Esophagus muscularis mucosa (tissue), 4 donors: ENCODE measurements at regions not wholly inside any gene's neighbourhood (a gene's known extent, or its start where the extent isn't known, plus 50 kb on each side); places are given as distances from the start of the nearest gene placed in this dataset.

ENCODE experiments used
- DNase-seq: peaks from one replicate; pipeline ENCODE4 v3.0.0-alpha.2; 2017; ENCODE audit errors: extremely low spot score
- H3K27ac ChIP-seq, 4 donors: fragments of 200-600 bp; sonication (generic); replicated peaks in 1 of 4; 1 replicate in 3 of 4; 2 replicates in 1 of 4; pipeline ENCODE4 v1.5.1; 2016 to 2019; ENCODE audit warnings: mild to moderate bottlenecking in 1 of 4
- H3K27me3 ChIP-seq, 4 donors: fragments of 200-600 bp; sonication (generic); one replicate each; pipeline versions ENCODE4 v1.5.1 to v1.6.0; 2016 to 2019
- H3K36me3 ChIP-seq, 4 donors: fragments of 200-600 bp; sonication (generic); one replicate each; pipeline ENCODE4 v1.5.1; 2016 to 2019
- H3K4me1 ChIP-seq, 4 donors: fragments of 200-600 bp; sonication (generic); one replicate each; pipeline ENCODE4 v1.5.1; 2016 to 2019
- H3K4me3 ChIP-seq, 4 donors: fragments of 200-600 bp; sonication (generic); 1 replicate in 2 of 4; 2 replicates in 2 of 4; pipeline ENCODE4 v1.5.1; 2016 to 2019; ENCODE audit warnings: mild to moderate bottlenecking in 4 of 4, moderate library complexity in 1 of 4
- H3K9me3 ChIP-seq, 4 donors: fragments of 200-600 bp; sonication (generic); 1 replicate in 3 of 4; 2 replicates in 1 of 4; pipeline ENCODE4 v1.5.1; 2016 to 2019
- EP300 ChIP-seq: sonication (generic); formaldehyde crosslinking; IDR thresholded peaks from one replicate; pipeline ENCODE4 v1.6.1; 2017; ENCODE audit warnings: antibody characterized with exemption
- POLR2A ChIP-seq: fragments of 450-650 bp; IDR thresholded peaks from one replicate; pipeline ENCODE4 v1.6.1; 2017; ENCODE audit warnings: antibody characterized with exemption, moderate library complexity, mild to moderate bottlenecking, low read depth
- POLR2AphosphoS5 ChIP-seq, 2 donors: sonication (generic); formaldehyde crosslinking; IDR thresholded peaks; one replicate each; pipeline ENCODE4 v1.6.1; 2017; ENCODE audit warnings: antibody characterized with exemption in 2 of 2
- WGBS: methylation state at CpG from one replicate; pipeline ENCODE4 v1.1.5; 2018; 5-methylcytosine and 5-hydroxymethylcytosine counted together
- intact Hi-C: fragments of 100-400 bp; cut with DNase I; formaldehyde crosslinking; loops from one replicate; pipeline ENCODE4 v1.15.1; 2023
- TF ChIP-seq, protein P1 (sequence below), 3 experiments: fragments of 200-600 bp in 2 of 3; fragments of 450-650 bp in 1 of 3; sonication (generic) in 2 of 3; IDR thresholded peaks; one replicate each; pipeline ENCODE4 v1.5.1; 2017 to 2019; ENCODE audit warnings: antibody characterized with exemption in 3 of 3, mild to moderate bottlenecking in 2 of 3, moderate library complexity in 1 of 3

DNA sequence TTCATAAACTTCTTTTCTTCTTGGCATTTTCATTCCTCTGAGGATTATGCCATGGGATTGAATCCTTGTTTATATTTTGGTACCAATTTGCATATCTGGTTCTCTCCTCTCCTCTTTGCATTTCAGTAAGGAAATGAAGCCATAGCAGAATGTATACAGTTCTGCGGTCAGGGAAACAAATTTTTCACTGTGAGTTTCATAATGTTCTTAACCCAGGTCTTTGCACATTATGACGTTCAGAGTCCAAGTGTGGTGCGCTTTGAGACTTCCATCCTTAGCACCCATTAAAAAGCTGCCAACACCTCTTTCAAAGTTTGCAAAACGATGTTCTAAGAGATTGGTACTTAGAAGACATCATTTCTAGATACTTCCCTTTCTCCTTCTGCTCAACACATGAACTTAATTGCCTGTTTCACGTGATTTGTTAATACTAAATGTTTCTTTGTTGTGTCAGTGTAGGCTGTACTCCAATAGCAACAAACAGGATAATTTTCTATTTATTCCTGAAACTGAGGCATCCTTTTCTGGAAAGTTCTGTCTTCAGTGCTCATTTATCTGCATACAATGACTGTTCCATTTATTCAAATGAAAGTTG lies 953.1 kb upstream of the NR2F2 start:
- Histone ChIP-seq H3K36me3 (no peaks in the 10 kb centered on the region), H3K4me1 (no peaks in the 10 kb centered on the region), H3K9me3 (no peaks in the 10 kb centered on the region), H3K27me3 (no peaks in the 10 kb centered on the region), H3K27ac (no peak overlapping the region), H3K4me3 (no peak overlapping the region)
- intact Hi-C loops, result no loop called here
- WGBS, result 79% methylated on average over 5 of the region's 5 CpGs
- TF ChIP-seq EP300 (no peak), POLR2A (no peak)
- no peak for DNase-seq

DNA sequence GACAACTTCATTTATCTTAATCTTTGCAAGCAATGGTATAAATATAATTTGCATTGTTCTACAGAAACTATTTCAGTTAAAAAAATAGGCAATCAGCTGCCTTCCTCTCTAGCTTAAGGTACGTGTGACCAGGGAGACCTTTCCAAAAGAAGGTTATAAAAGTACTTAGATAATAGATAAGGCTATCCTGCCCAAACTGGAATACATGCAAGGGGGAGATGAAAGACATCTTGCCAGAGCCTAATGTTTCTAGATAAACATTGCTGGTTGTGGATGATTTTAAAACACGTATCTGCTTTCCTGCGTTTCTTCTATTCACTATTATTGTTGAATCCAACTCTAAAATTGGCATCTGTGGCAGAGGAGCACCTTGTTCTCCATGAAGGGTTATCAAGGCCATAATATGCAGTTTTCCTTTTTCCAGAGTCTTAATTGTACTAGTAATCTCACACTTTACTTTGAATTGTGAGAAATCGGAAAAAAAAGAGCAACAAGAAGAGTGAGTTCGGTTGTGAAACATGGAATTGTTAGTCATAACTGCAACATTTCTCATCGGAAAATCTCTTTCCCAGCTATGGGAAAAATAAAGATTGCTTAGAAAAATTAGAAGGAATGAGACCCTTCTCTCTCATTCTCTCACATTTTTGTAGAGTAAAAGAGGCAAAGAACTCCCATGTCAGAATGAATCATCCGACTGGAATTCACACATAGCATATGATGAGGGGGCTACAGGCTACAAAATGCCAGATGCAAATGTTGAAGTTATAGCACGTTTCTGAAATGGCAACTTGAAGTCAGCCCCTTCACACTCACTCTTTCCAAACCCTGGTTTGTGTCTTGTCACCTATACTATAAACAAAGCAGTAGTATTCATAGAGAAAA lies 936.1 kb upstream of the NR2F2 start:
- Histone ChIP-seq H3K4me1 (peaks cover 0 to 17% (median 13%) of the 10 kb centered on the region in 4 donors), H3K36me3 (no peaks in the 10 kb centered on the region), H3K27ac (peak overlapping the region; percentile 17 to 54 (median 24)), H3K27me3 (no peaks in the 10 kb centered on the region), H3K9me3 (peaks cover 0 to 9% (median 0%) of the 10 kb centered on the region in 4 donors), H3K4me3 (peak overlapping the region in 3 of 4 donors; percentile 3 to 21 (median 3))
- intact Hi-C loops, result no loop called here
- DNase-seq, result no peak
- TF ChIP-seq POLR2AphosphoS5 (IDR thresholded peaks at IDR 0.05) (peak in 1 of 2 donors; percentile 56), EP300 (no peak)
- 28% methylated on average over 8 of the region's 8 CpGs for WGBS

DNA sequence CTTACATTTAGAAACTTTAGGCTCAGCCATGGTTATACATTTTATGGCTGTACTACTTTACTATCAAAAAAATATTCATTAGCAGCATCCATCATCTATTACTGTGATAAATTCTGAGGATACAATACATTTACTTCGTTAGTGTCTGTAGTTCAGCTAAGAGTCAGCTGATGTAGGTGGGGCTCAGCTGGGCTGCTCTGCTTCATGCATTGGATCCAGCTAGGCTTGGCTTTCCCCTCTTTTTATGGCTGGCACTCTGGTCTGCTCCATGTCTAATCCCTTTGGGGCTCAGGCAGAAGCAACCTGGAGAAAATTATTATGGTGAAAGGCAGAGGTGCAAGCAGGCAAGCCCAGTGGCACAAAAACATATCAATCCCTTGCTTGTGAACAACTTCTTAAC lies 930.1 kb upstream of the NR2F2 start:
- WGBS, result 69% methylated on average over 1 of the region's 1 CpG
- H3K27ac ChIP-seq, result no peak overlapping the region

DNA sequence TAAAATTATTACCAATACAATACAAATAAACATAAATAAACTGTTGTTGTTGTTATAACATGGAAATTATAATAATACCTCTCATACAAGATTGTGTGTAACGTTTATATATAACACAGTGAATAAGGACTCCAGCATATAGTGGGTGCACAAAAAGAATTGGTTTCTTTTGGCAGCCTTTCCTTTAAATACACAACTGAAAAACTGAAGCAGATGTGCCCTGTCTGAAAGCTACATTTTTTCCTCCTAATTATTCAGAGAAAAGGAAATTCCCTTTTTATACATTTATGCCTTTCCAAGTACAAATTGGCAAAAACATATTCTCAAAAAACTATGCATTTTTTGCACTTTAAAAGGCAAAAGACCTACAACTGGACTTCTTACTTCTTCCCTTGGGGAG lies 928.9 kb upstream of the NR2F2 start:
- no peaks in the 10 kb centered on the region for H3K9me3 ChIP-seq
- TF ChIP-seq EP300 (no peak), POLR2A (no peak), POLR2AphosphoS5 (IDR thresholded peaks at IDR 0.05) (no peak)
- TF ChIP-seq, protein P1, sequence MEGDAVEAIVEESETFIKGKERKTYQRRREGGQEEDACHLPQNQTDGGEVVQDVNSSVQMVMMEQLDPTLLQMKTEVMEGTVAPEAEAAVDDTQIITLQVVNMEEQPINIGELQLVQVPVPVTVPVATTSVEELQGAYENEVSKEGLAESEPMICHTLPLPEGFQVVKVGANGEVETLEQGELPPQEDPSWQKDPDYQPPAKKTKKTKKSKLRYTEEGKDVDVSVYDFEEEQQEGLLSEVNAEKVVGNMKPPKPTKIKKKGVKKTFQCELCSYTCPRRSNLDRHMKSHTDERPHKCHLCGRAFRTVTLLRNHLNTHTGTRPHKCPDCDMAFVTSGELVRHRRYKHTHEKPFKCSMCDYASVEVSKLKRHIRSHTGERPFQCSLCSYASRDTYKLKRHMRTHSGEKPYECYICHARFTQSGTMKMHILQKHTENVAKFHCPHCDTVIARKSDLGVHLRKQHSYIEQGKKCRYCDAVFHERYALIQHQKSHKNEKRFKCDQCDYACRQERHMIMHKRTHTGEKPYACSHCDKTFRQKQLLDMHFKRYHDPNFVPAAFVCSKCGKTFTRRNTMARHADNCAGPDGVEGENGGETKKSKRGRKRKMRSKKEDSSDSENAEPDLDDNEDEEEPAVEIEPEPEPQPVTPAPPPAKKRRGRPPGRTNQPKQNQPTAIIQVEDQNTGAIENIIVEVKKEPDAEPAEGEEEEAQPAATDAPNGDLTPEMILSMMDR (IDR thresholded peaks at IDR 0.05), result no peak
- 58% methylated on average over 1 of the region's 1 CpG for WGBS
- no peaks in the 10 kb centered on the region for H3K36me3 ChIP-seq
- intact Hi-C loops, result no loop called here
- no peaks in the 10 kb centered on the region for H3K4me1 ChIP-seq
- no peak overlapping the region for H3K4me3 ChIP-seq
- no peaks in the 10 kb centered on the region for H3K27me3 ChIP-seq
- no peak overlapping the region for H3K27ac ChIP-seq
- DNase-seq, result no peak

More for the DNA sequence above, 930.1 kb upstream of the NR2F2 start:
- no peaks in the 10 kb centered on the region for H3K9me3 ChIP-seq
- H3K27me3 ChIP-seq, result no peaks in the 10 kb centered on the region
- H3K36me3 ChIP-seq, result no peaks in the 10 kb centered on the region
- intact Hi-C loops, result no loop called here
- TF ChIP-seq EP300 (no peak), POLR2AphosphoS5 (IDR thresholded peaks at IDR 0.05) (no peak), POLR2A (no peak)
- TF ChIP-seq, protein P1 (IDR thresholded peaks at IDR 0.05), result no peak
- H3K4me3 ChIP-seq, result no peak overlapping the region
- DNase-seq, result no peak
- H3K4me1 ChIP-seq, result peaks cover 0 to 3% (median 0%) of the 10 kb centered on the region in 4 donors

DNA sequence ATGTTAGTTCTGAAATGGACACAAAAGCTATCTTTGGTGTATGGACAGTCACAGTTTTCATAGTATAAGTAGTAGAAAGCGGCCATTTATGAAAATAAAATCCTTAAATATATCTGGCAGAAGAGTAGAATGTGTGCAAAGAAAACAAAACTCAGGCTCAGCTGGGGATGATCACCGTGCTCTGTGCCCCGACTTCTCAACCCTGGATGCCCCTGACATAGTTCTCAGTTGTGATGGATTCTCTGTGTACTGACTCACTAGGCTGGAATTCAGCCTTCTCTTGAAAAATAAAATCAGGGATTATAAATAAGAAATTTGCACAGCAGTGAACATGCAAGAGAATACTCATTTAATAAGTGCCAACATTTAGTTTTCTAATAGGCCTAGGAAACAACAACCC lies 925.1 kb upstream of the NR2F2 start:
- Histone ChIP-seq H3K9me3 (no peaks in the 10 kb centered on the region), H3K27ac (no peak overlapping the region), H3K4me1 (peaks cover 0 to 8% (median 3%) of the 10 kb centered on the region in 4 donors), H3K4me3 (no peak overlapping the region), H3K36me3 (no peaks in the 10 kb centered on the region), H3K27me3 (no peaks in the 10 kb centered on the region)
- intact Hi-C loops, result no loop called here
- DNase-seq, result no peak
- WGBS, result 66% methylated on average over 3 of the region's 3 CpGs
- no peak for TF ChIP-seq EP300
- TF ChIP-seq POLR2AphosphoS5 (IDR thresholded peaks at IDR 0.05), result no peak
- TF ChIP-seq POLR2A, result no peak
- TF ChIP-seq, protein P1 (IDR thresholded peaks at IDR 0.05), result no peak
